ENCODE measurements at regions not wholly inside any gene's neighbourhood (a gene's known extent, or its start where the extent isn't known, plus 50 kb on each side); places are given as distances from the start of the nearest gene placed in this dataset.

DNA sequence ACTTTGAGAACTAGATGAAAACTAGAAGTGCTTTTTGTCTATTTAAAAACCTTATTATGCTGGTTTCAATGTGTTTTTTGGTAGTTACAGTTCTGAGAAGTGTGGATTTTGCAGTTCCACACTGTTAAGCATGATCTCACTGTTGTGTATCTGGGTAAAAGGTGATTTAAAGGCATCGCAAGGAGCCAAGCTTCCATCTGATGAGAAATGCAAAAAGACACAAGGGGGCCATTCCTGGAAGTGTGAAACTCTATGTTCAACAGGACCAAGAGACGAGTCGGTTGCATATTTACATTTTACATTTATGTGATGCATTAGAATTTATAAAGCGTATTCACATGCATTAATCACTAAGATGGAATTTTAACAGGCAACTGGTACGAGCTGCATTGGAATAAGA is 490.8 kb downstream of the NPIPA7 start:
- Histone ChIP-seq H3K4me3 (ENCODE audit: insufficient read depth, low read depth, low read length) (no peak overlapping the region), H3K23ac (ENCODE audit: low read depth, low read length) (no peak overlapping the region), H3K9me3 (ENCODE audit: control insufficient read depth, insufficient read depth, low read length) (peaks cover 2% of the 10 kb centered on the region; the same call in 1 of the 2 replicates), H4K8ac (ENCODE audit: low read depth in 2 of 2, low read length in 2 of 2) (no peak overlapping the region), H3K36me3 (ENCODE audit: control insufficient read depth, insufficient read depth, low read length) (no peaks in the 10 kb centered on the region), H3K9ac (ENCODE audit: low read depth, low read length) (no peak overlapping the region), H2AFZ (replicated peaks; ENCODE audit: low read length, poor library complexity) (no peak overlapping the region), H3K27ac (ENCODE audit: insufficient read depth, low read length) (no peak overlapping the region), H2AK9ac (replicated peaks; ENCODE audit: low read depth, low read length, poor library complexity) (no peak overlapping the region), H3K4me2 (ENCODE audit: low read depth, low read length) (no peak overlapping the region), H3K18ac (ENCODE audit: low read depth, low read length) (no peak overlapping the region), H3K9me1 (ENCODE audit: insufficient read depth, low read length) (no peaks in the 10 kb centered on the region), H2BK20ac (ENCODE audit: low read depth, low read length) (no peak overlapping the region), H4K20me1 (ENCODE audit: insufficient read depth, low read length) (no peaks in the 10 kb centered on the region), H4K91ac (ENCODE audit: insufficient read depth, low read depth, low read length) (no peak overlapping the region), H4K5ac (ENCODE audit: low read depth, low read length) (no peak overlapping the region), H3K14ac (replicated peaks; ENCODE audit: low read depth, low read length) (no peak overlapping the region), H3K4me1 (ENCODE audit: control insufficient read depth, insufficient read depth, low read length) (no peaks in the 10 kb centered on the region), H3K27me3 (ENCODE audit: control insufficient read depth, insufficient read depth, low read length) (no peaks in the 10 kb centered on the region), H3K79me1 (ENCODE audit: low read depth in 1 of 2, low read length in 2 of 2) (no peaks in the 10 kb centered on the region), H3K56ac (ENCODE audit: extremely low read depth, insufficient read depth, low read length) (no peak overlapping the region), H2BK120ac (ENCODE audit: low read depth, low read length) (no peak overlapping the region), H3K4ac (ENCODE audit: low read depth, low read length) (no peak overlapping the region), H2BK5ac (ENCODE audit: low read depth, low read length, poor library complexity, severe bottlenecking) (no peak overlapping the region), H2BK15ac (ENCODE audit: low read depth, low read length) (no peak overlapping the region), H2AK5ac (ENCODE audit: low read depth, low read length) (no peak overlapping the region)
- in situ Hi-C loops (cut with MboI; ENCODE audit: low sequenced_read_pairs) = loop anchor here (25.0 kb wide), 1 partner anchor 593 kb away; the partner anchor contains the start of gene XYLT1
- no peak for TF ChIP-seq RAD21 (IDR thresholded peaks at IDR 0.05; ENCODE audit: low read length)
- DNase-seq = no peak
- ChIA-PET CTCF (no interaction called here), POLR2A (ENCODE audit: unreplicated experiment) (no interaction called here)
- intact Hi-C loops (cut with micrococcal nuclease) = no loop called here
- dilution Hi-C loops (cut with HindIII; ENCODE audit: low sequenced_read_pairs, unreplicated experiment) = no loop called here
- BruUV-seq (replicated peaks) = no TSS peak
- WGBS, 2 experiments (ENCODE audit: extremely low coverage in 2 of 2, insufficient read length in 1 of 2) = 71% methylated on average over 1 of the region's 5 CpGs; no CpG with 5 or more reads in 1 of the 2 experiments
- ATAC-seq (ENCODE audit: low read depth) = no peak
